OCI-LY1 (cell line): ENCODE measurements at regions not wholly inside any gene's neighbourhood (a gene's known extent, or its start where the extent isn't known, plus 50 kb on each side); places are given as distances from the start of the nearest gene placed in this dataset.

Experiments
- H2AFZ ChIP-seq: fragments of 200-600 bp; sonication (generic), shearing (Covaris generic); 2 replicates; pipeline ENCODE4 v1.6.0; 2014; ENCODE audit warnings: antibody characterized with exemption, mild to moderate bottlenecking, low read length
- H3F3A ChIP-seq: fragments of 200-600 bp; sonication (generic), shearing (Covaris generic); 2 replicates; pipeline ENCODE4 v1.6.0; 2014; ENCODE audit warnings: mild to moderate bottlenecking, antibody characterized with exemption, low read length, moderate library complexity; ENCODE audit not compliant: insufficient read depth
- H3K27ac ChIP-seq: fragments of 200-600 bp; sonication (generic); 2 replicates; pipeline ENCODE4 v1.5.1; 2014; ENCODE audit warnings: low read length, mixed run types, mild to moderate bottlenecking, low read depth; ENCODE audit not compliant: poor library complexity, severe bottlenecking
- H3K27me3 ChIP-seq: fragments of 200-600 bp; sonication (generic); 2 replicates; pipeline ENCODE4 v1.6.0; 2014; ENCODE audit warnings: antibody characterized with exemption, mild to moderate bottlenecking, low read length, moderate library complexity; ENCODE audit not compliant: insufficient read depth
- H3K36me3 ChIP-seq: fragments of 200-600 bp; sonication (generic); 2 replicates; pipeline ENCODE4 v1.6.1; 2014; ENCODE audit warnings: mild to moderate bottlenecking, antibody characterized with exemption, low read length, moderate library complexity, mixed read lengths; ENCODE audit not compliant: insufficient read depth
- H3K4me1 ChIP-seq: fragments of 200-600 bp; sonication (generic); 2 replicates; pipeline ENCODE4 v1.5.1; 2014; ENCODE audit warnings: mild to moderate bottlenecking, low read length, moderate library complexity; ENCODE audit not compliant: insufficient read depth, severe bottlenecking
- H3K4me2 ChIP-seq: fragments of 200-600 bp; sonication (generic), shearing (Covaris generic); 2 replicates; pipeline ENCODE4 v1.6.1; 2014; ENCODE audit warnings: low read length
- H3K4me3 ChIP-seq: fragments of 200-600 bp; sonication (generic); 2 replicates; pipeline ENCODE4 v1.5.1; 2014; ENCODE audit warnings: low read length, low read depth, mild to moderate bottlenecking, mixed read lengths; ENCODE audit not compliant: poor library complexity, severe bottlenecking
- H3K79me2 ChIP-seq: fragments of 200-600 bp; shearing (Covaris generic); 2 replicates; pipeline ENCODE4 v1.6.1; 2016; ENCODE audit warnings: mixed run types, low read length, mixed read lengths; ENCODE audit not compliant: insufficient read depth
- H3K9ac ChIP-seq: fragments of 200-600 bp; sonication (generic), shearing (Covaris generic); 2 replicates; pipeline ENCODE4 v1.6.1; 2014; ENCODE audit warnings: mild to moderate bottlenecking, low read length, mixed read lengths
- H3K9me2 ChIP-seq: fragments of 200-600 bp; sonication (generic), shearing (Covaris generic); 2 replicates; pipeline ENCODE4 v1.6.1; 2014; ENCODE audit warnings: low read depth, mild to moderate bottlenecking, low read length, mixed read lengths
- H3K9me3 ChIP-seq: fragments of 200-600 bp; shearing (Covaris generic); 2 replicates; pipeline ENCODE4 v1.6.1; 2014; ENCODE audit warnings: low read length, mixed read lengths
- H4K20me1 ChIP-seq: fragments of 200-600 bp; sonication (generic), shearing (Covaris generic); 2 replicates; pipeline ENCODE4 v1.6.0; 2016; ENCODE audit warnings: mild to moderate bottlenecking, low read length; ENCODE audit not compliant: insufficient read depth
- EZH2 ChIP-seq: fragments of 200-600 bp; sonication (generic), shearing (Covaris generic); IDR thresholded peaks from 2 replicates; pipeline ENCODE4 v1.8.0; 2017; ENCODE audit warnings: borderline replicate concordance, mixed run types, mild to moderate bottlenecking, antibody characterized with exemption, low read length, moderate library complexity, mixed read lengths
- TF ChIP-seq, protein P1 (sequence below): fragments of 200-600 bp; sonication (generic), shearing (Covaris generic); IDR thresholded peaks from 2 replicates; pipeline ENCODE4 v1.5.1; 2017; ENCODE audit warnings: mild to moderate bottlenecking, antibody characterized with exemption, low read length, moderate library complexity, mixed read lengths

DNA sequence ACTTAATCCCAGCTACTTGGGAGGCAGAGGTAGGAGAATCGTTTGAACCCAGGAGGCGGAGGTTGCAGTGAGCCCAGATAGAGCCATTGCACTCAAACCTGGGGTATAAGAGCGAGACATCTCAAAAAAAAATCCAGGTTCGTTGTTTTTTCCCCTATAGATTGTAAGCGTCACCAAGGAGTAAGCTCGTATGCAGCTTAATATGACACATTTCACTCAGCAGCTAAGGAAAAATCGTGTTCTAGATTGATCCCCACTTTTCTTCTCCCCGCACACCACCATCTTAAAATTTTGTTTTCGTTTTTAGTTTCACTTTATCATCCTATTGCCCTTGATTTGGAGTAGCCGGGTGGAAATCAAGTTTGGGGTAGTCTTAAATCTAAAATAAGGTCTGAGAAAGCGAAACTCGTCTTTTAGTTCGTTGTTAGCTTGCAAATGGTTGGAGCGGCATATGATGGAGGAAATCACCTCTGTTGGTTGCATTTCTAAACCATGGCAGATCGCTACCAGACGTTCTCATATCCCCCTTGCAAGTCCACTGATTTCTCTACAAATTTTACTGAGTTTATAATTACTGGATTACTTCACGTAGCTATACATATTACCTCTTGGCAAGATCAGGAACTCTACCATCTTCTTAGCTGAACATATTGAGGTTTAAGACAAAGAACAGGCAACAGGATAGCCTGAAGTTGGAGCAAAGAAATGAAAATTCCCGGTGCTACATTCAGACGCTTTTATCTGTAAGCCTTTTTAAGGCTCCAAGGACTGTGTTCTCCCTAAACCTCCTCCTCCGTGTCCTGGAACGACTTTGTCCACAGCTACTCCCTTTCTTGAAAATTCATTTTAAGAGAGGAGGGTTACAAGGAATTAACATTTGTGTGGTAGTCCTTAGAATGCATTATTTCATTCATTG, 91.1 kb upstream of the BTN3A2 start:
- Histone ChIP-seq H3K27me3 (no peaks in the 10 kb centered on the region), H4K20me1 (no peaks in the 10 kb centered on the region), H3K4me2 (peak overlapping the region; percentile 91), H3K9me2 (no peaks in the 10 kb centered on the region), H3K4me3 (peak overlapping the region; percentile 76), H3K36me3 (no peaks in the 10 kb centered on the region), H3K9ac (peak overlapping the region; percentile 97), H3K9me3 (no peaks in the 10 kb centered on the region), H3K4me1 (peaks cover 57% of the 10 kb centered on the region), H2AFZ (no peak overlapping the region), H3K79me2 (no peaks in the 10 kb centered on the region), H3K27ac (peak overlapping the region; percentile 99), H3F3A (peaks cover 11% of the 10 kb centered on the region)
- TF ChIP-seq, protein P1, sequence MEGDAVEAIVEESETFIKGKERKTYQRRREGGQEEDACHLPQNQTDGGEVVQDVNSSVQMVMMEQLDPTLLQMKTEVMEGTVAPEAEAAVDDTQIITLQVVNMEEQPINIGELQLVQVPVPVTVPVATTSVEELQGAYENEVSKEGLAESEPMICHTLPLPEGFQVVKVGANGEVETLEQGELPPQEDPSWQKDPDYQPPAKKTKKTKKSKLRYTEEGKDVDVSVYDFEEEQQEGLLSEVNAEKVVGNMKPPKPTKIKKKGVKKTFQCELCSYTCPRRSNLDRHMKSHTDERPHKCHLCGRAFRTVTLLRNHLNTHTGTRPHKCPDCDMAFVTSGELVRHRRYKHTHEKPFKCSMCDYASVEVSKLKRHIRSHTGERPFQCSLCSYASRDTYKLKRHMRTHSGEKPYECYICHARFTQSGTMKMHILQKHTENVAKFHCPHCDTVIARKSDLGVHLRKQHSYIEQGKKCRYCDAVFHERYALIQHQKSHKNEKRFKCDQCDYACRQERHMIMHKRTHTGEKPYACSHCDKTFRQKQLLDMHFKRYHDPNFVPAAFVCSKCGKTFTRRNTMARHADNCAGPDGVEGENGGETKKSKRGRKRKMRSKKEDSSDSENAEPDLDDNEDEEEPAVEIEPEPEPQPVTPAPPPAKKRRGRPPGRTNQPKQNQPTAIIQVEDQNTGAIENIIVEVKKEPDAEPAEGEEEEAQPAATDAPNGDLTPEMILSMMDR = no peak
- TF ChIP-seq EZH2 = no peak

DNA sequence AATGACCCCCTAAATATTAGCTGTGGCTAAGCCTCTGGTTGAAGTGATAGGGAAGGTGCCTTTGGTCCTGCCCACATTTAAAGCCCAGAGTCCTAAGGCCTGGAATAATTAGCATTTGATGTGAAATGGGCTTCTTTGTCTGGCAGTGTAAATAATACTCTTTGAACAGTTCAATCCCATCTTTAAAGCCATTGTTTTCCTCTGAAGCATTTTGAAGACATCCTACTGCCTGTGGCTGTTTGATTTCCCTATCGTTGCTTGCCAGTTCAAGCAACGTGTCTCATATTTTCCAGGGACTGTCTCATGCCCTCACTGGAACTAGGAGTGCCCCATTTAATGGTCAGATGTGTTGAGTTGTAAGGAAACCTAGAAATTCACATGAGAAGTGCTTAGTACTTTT, 89.3 kb upstream of the BTN3A2 start:
- no peaks in the 10 kb centered on the region for H3K27me3 ChIP-seq
- H3K36me3 ChIP-seq = no peaks in the 10 kb centered on the region
- H4K20me1 ChIP-seq = no peaks in the 10 kb centered on the region
- no peaks in the 10 kb centered on the region for H3K79me2 ChIP-seq
- H3K4me3 ChIP-seq = no peak overlapping the region
- no peak overlapping the region for H2AFZ ChIP-seq
- no peaks in the 10 kb centered on the region for H3K9me3 ChIP-seq
- no peak for TF ChIP-seq EZH2
- TF ChIP-seq, protein P1 = no peak
- peak overlapping the region; percentile 99 for H3K27ac ChIP-seq
- no peaks in the 10 kb centered on the region for H3K9me2 ChIP-seq
- peaks cover under 1% of the 10 kb centered on the region; the same call in 1 of the 2 replicates for H3F3A ChIP-seq
- no peak overlapping the region for H3K4me2 ChIP-seq
- H3K4me1 ChIP-seq = peaks cover 49% of the 10 kb centered on the region
- H3K9ac ChIP-seq = no peak overlapping the region

DNA sequence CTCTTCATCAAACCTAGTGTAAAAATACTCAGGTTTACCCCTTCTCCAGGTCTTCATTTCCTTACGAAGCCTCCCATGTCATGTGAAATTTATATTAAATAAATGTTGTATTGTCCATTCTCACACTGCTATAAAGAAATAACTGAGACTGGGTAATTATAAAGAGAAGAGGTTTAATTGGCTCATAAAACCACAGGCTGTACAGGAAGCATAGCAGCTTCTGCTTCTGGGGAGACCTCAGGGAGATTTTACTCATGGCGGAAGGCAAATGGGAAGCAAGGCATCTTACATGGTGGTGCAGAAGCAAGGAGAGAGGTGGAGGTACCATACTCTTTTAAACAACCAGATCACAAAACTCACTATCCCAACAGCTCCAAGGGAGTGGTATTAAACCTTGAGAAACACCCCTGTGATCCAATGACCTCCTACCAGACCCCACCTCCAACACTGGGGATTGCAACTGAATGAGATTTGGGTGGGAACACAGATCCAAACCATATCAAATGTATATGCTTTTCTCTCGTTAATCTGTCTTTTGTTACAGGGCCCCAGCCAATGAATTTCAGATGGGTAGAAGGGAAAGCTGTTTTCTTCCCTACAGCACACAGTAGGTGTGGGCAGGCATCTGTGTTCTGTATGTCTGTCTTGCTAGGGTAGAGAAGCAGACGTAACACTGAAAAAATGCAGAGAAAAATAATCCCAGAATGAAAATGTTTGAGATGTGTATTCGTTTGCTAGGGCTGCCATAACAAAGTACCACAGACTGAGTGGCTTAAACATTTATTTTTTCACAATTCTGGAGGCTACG, 88.0 kb upstream of the BTN3A2 start:
- no peak for TF ChIP-seq EZH2
- TF ChIP-seq, protein P1 = no peak
- Histone ChIP-seq H3K9me3 (no peaks in the 10 kb centered on the region), H3K4me3 (no peak overlapping the region), H3K4me2 (no peak overlapping the region), H3K9ac (no peak overlapping the region; the same call in 1 of the 2 replicates), H3K36me3 (no peaks in the 10 kb centered on the region), H3K4me1 (peaks cover 58% of the 10 kb centered on the region), H3K27ac (peak overlapping the region; percentile 99), H3F3A (peaks cover 7% of the 10 kb centered on the region; the same call in 1 of the 2 replicates), H2AFZ (no peak overlapping the region), H3K79me2 (no peaks in the 10 kb centered on the region), H4K20me1 (no peaks in the 10 kb centered on the region), H3K9me2 (no peaks in the 10 kb centered on the region), H3K27me3 (no peaks in the 10 kb centered on the region)
